Panc1 (cell line): ENCODE measurements at regions not wholly inside any gene's neighbourhood (a gene's known extent, or its start where the extent isn't known, plus 50 kb on each side); places are given as distances from the start of the nearest gene placed in this dataset.

Experiments
- ATAC-seq: fragments of 200-7000 bp; cut with Tn5 transposase; 2 replicates; pipeline ENCODE4 v1.9.1; 2020; ENCODE audit warnings: mild to moderate bottlenecking, moderate library complexity
- BruUV-seq: library from RNA; stranded (reverse); fragments of 400-500 nt; replicated peaks from 2 replicates; lab custom pipeline; 2021; lab: Mats Ljungman, UMichigan
- CTCF ChIA-PET: fragments of 300-600 bp; sonication (Branson Sonifier 250); formaldehyde crosslinking; loops from one replicate; lab custom pipeline; 2022; ENCODE audit warnings: antibody characterized with exemption; lab: Charles Lee
- POLR2A ChIA-PET: fragments of 300-600 bp; sonication (Branson Sonifier 250); formaldehyde crosslinking; loops from one replicate; lab custom pipeline; 2022; ENCODE audit warnings: antibody characterized with exemption; lab: Charles Lee
- DNase-seq: peaks from one replicate; pipeline ENCODE4 v3.0.0-alpha.2; 2010; ENCODE audit warnings: low read depth, low spot score
- H3K27ac ChIP-seq: 2 replicates; pipeline ENCODE4 v1.5.1; 2011; ENCODE audit warnings: mild to moderate bottlenecking, low read length, inconsistent platforms
- H3K27me3 ChIP-seq: fragments of 200-500 bp; sonication (Bioruptor generic); 2 replicates; pipeline ENCODE4 v1.6.0; 2014; ENCODE audit warnings: low read length, inconsistent platforms; ENCODE audit not compliant: control insufficient read depth, insufficient read depth
- H3K36me3 ChIP-seq: fragments of 200-500 bp; sonication (Bioruptor generic); 2 replicates; pipeline ENCODE4 v1.5.1; 2014; ENCODE audit warnings: inconsistent platforms, mild to moderate bottlenecking, low read length, moderate library complexity; ENCODE audit not compliant: control insufficient read depth, insufficient read depth
- H3K4me1 ChIP-seq: 2 replicates; pipeline ENCODE4 v1.5.1; 2011; ENCODE audit warnings: inconsistent platforms, mild to moderate bottlenecking, low read length, moderate library complexity; ENCODE audit not compliant: control insufficient read depth, insufficient read depth
- H3K4me3 ChIP-seq, 2 experiments: 2 replicates each; pipeline ENCODE4 v1.5.1; 2011 to 2012; ENCODE audit warnings: low read depth in 2 of 2, low read length in 2 of 2, mild to moderate bottlenecking in 2 of 2, inconsistent platforms in 1 of 2, moderate library complexity in 1 of 2
- H3K9me3 ChIP-seq: fragments of 200-500 bp; sonication (Bioruptor generic); 2 replicates; pipeline ENCODE4 v1.5.1; 2014; ENCODE audit warnings: low read depth, mild to moderate bottlenecking, inconsistent platforms, low read length, moderate library complexity; ENCODE audit not compliant: control insufficient read depth, insufficient read depth
- CTCF ChIP-seq: fragments of 450-650 bp; IDR thresholded peaks from 2 replicates; pipeline ENCODE4 v1.5.1; 2017; ENCODE audit warnings: mild to moderate bottlenecking
- TCF7L2 ChIP-seq: IDR thresholded peaks from 2 replicates; pipeline ENCODE4 v1.6.1; 2011; ENCODE audit warnings: mild to moderate bottlenecking, low read depth, low read length, inconsistent platforms
- in situ Hi-C: cut with HindIII; loops from 2 replicates; pipeline ENCODE4 v1.10.0; 2016; ENCODE audit warnings: low sequenced_read_pairs, low pct_unique_long_range_greater_than_20kb
- intact Hi-C: fragments of 100-400 bp; cut with micrococcal nuclease; formaldehyde crosslinking; loops from one replicate; pipeline ENCODE4 v1.10.0; 2022; ENCODE audit not compliant: unreplicated experiment
- TF ChIP-seq, protein P1 (sequence below), 2 experiments: IDR thresholded peaks; 2 replicates each; pipeline ENCODE4 v1.6.1; 2011 to 2012; ENCODE audit warnings: low read depth in 2 of 2, control low read depth in 1 of 2, low read length in 1 of 2, mild to moderate bottlenecking in 1 of 2, moderate library complexity in 1 of 2; ENCODE audit not compliant: insufficient read depth in 1 of 2

DNA sequence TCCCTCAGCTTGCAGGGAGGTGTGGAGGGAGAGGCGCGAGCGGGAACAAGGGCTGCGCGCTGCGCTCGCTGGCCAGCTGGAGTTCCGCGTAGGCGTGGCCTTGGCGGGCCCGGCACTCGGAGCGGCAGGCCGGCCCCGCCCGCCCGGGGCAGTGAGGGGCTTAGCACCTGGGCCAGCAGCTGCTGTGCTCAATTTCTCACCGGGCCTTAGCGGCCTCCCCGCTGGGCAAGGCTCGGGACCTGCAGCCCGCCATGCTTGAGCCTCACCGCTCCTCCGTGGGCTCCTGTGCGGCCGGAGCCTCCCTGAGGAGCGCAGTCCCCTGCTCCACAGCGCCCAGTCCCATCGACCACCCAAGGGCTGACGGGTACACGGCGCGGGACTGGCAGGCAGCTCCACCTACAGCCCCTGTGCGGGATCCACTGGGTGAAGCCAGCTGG is 1516.4 kb downstream of the EFNA5 start:
- ChIA-PET CTCF (no interaction called here), POLR2A (no interaction called here)
- H3K9me3 ChIP-seq = peaks cover 2% of the 10 kb centered on the region; the same call in 1 of the 2 replicates
- H3K36me3 ChIP-seq = no peaks in the 10 kb centered on the region
- ATAC-seq = no peak
- H3K27ac ChIP-seq = no peak overlapping the region
- intact Hi-C loops = no loop called here
- no peak overlapping the region for H3K4me3 ChIP-seq
- H3K4me1 ChIP-seq = no peaks in the 10 kb centered on the region; the same call in 1 of the 2 replicates
- H3K27me3 ChIP-seq = no peaks in the 10 kb centered on the region
- BruUV-seq = no TSS peak
- TF ChIP-seq CTCF (no peak), TCF7L2 (no peak)
- TF ChIP-seq, protein P1, sequence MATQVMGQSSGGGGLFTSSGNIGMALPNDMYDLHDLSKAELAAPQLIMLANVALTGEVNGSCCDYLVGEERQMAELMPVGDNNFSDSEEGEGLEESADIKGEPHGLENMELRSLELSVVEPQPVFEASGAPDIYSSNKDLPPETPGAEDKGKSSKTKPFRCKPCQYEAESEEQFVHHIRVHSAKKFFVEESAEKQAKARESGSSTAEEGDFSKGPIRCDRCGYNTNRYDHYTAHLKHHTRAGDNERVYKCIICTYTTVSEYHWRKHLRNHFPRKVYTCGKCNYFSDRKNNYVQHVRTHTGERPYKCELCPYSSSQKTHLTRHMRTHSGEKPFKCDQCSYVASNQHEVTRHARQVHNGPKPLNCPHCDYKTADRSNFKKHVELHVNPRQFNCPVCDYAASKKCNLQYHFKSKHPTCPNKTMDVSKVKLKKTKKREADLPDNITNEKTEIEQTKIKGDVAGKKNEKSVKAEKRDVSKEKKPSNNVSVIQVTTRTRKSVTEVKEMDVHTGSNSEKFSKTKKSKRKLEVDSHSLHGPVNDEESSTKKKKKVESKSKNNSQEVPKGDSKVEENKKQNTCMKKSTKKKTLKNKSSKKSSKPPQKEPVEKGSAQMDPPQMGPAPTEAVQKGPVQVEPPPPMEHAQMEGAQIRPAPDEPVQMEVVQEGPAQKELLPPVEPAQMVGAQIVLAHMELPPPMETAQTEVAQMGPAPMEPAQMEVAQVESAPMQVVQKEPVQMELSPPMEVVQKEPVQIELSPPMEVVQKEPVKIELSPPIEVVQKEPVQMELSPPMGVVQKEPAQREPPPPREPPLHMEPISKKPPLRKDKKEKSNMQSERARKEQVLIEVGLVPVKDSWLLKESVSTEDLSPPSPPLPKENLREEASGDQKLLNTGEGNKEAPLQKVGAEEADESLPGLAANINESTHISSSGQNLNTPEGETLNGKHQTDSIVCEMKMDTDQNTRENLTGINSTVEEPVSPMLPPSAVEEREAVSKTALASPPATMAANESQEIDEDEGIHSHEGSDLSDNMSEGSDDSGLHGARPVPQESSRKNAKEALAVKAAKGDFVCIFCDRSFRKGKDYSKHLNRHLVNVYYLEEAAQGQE (IDR thresholded peaks at IDR 0.05; ENCODE audit: insufficient read depth in 1 of 2, low read depth in 2 of 2, low read length in 1 of 2) = no peak
- DNase-seq = no peak
- in situ Hi-C loops = no loop called here

- POLR2A ChIA-PET = no interaction called here
Measured at GRCh38 chr5:106152569-106152968, 1518.2 kb downstream of the EFNA5 start.

More at GRCh38 chr5:106152569-106152968, 1518.2 kb downstream of the EFNA5 start:
- Histone ChIP-seq H3K36me3 (no peaks in the 10 kb centered on the region), H3K9me3 (peaks cover 2% of the 10 kb centered on the region; the same call in 1 of the 2 replicates), H3K27me3 (no peaks in the 10 kb centered on the region), H3K4me3 (no peak overlapping the region), H3K4me1 (no peaks in the 10 kb centered on the region; the same call in 1 of the 2 replicates), H3K27ac (no peak overlapping the region)
- ATAC-seq (no peak), DNase-seq (no peak)
- TF ChIP-seq CTCF = no peak
- TF ChIP-seq, protein P1 (IDR thresholded peaks at IDR 0.05; ENCODE audit: insufficient read depth in 1 of 2, low read depth in 2 of 2, low read length in 1 of 2) = no peak
- CTCF ChIA-PET = no interaction called here
- intact Hi-C loops = no loop called here
- in situ Hi-C loops = no loop called here
- BruUV-seq = no TSS peak
